ENCODE measurements at regions not wholly inside any gene's neighbourhood (a gene's known extent, or its start where the extent isn't known, plus 50 kb on each side); places are given as distances from the start of the nearest gene placed in this dataset.

- TF ChIP-seq CTCF (IDR thresholded peaks at IDR 0.05; ENCODE audit: extremely low read depth in 1 of 2, insufficient read depth in 1 of 2, low read depth in 1 of 2, low read length in 2 of 2) = no peak
- TF ChIP-seq POLR2A (IDR thresholded peaks at IDR 0.05; ENCODE audit: low read depth, low read length) = no peak
- no peak for TF ChIP-seq EZH2 (IDR thresholded peaks at IDR 0.05; ENCODE audit: borderline replicate concordance, low read depth, low read length, severe bottlenecking)
- TF ChIP-seq POLR2AphosphoS5 (IDR thresholded peaks at IDR 0.05; ENCODE audit: insufficient read depth, low read depth, low read length) = no peak
- TF ChIP-seq JUN (IDR thresholded peaks at IDR 0.05; ENCODE audit: borderline replicate concordance, insufficient read depth, insufficient read length, low read depth) = no peak
- TF ChIP-seq MYC (IDR thresholded peaks at IDR 0.05; ENCODE audit: low read depth, low read length) = no peak
- TF ChIP-seq GATA2 (IDR thresholded peaks at IDR 0.05; ENCODE audit: insufficient read depth, insufficient read length, low read depth, low read length) = no peak
- TF ChIP-seq, protein P1, sequence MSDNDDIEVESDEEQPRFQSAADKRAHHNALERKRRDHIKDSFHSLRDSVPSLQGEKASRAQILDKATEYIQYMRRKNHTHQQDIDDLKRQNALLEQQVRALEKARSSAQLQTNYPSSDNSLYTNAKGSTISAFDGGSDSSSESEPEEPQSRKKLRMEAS (IDR thresholded peaks at IDR 0.05; ENCODE audit: insufficient read depth, insufficient read length) = no peak
- TF ChIP-seq FOS (IDR thresholded peaks at IDR 0.05; ENCODE audit: borderline replicate concordance, insufficient read depth, low read length) = no peak
Measured at GRCh38 chr5:135091286-135091685, 57.3 kb upstream of the PITX1 start.
